Stimulated activated CD4-positive, alpha-beta T cell treated with anti-CD3 and anti-CD28 coated beads, Interleukin-1b, Interleukin-23, amount 100 ng/mL, for 4 hours (primary cell): ENCODE measurements at regions not wholly inside any gene's neighbourhood (a gene's known extent, or its start where the extent isn't known, plus 50 kb on each side); places are given as distances from the start of the nearest gene placed in this dataset.
"Not testable (repeated sequence)": the region's sequence is repeated elsewhere in the genome, so short reads cannot be mapped to it uniquely, and the experiment has no call there.

Source experiments
- DNase-seq, 2 donors: peaks; one replicate each; pipeline ENCODE4 v3.0.0-alpha.2; 2020; ENCODE audit warnings: low read depth in 2 of 2

DNA sequence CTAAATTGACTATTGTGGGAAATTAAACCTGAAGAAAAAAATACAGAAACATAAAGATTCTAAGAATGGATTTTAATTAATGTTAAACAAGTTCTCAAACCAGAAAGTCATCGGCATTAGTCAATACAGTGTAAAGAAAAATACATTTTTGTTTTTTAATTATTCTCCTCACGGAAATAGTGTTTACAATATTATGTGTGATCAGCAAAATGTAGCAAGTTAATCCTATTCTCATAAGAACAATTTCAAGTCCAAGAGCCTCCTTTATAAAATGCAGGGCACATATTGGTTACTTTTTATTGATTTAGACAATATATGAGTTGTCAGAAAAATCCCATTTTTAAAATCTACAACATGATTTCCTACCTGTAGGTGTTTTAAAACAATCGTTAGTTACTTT lies 158.0 kb upstream of the MGAT4C start:
- no peak for DNase-seq

DNA sequence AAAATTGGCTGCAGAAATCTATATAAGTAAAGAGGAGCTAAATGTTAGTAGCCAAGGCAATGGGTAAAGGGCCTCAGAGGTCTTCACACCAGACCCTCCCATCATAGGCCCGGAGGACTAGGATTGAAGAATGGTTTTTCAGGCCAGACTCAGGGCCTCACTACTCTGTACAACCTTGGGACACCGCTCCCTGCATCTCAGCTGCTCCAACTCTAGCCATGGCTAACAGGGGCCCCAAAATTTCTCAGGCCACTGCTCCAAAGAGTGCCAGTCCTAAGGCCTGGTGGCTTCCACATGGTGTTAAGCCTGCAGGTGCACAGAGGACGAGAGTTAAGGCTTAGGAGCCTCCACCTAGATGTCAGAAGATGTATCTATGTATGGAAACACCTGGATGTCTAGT lies 155.5 kb upstream of the MGAT4C start:
- DNase-seq = no peak

DNA sequence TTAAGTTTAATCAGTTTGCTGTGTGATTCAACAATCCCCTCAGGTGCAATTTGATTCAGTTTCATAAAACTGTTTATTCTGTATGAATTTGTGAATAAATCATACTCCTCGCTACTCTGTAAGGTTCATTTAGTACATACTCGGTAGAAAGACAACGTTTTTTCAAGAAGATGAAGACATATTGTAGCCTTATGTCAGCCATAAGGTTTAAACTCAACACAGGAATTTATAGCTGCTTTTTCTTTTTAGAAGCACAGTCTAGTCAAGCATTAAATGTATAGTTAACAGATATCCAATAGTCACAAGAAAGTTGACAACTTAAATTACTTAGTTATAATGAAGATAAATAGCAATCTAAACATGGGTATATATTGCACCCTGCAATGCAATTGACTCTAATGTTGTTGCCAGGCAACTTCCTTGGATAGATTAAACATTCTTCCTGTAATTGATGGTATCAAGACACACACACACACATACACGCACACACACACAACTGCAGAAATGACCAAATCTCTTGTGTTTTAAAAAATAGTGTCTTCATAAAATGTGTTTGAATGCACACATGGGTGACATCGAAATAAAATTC lies 151.5 kb upstream of the MGAT4C start:
- no peak for DNase-seq

DNA sequence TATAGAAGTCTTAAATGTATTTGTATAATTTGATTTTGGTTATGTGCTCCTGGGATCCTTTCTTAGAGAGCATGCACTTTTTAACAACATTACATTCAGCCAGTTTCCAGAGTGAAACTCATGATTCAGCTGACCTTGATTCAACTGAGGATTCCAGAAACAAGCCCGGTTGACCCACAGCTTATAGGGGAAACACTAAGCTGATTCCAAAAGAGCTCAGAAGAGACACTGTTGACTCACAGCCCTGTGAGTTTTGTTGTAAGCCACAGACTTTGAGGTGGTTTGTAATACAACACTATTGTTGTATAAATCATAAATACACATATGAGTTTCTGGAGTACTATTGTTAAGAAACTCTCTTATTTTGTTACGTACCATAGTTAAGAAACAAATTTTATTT lies 133.8 kb upstream of the MGAT4C start:
- DNase-seq = no peak

DNA sequence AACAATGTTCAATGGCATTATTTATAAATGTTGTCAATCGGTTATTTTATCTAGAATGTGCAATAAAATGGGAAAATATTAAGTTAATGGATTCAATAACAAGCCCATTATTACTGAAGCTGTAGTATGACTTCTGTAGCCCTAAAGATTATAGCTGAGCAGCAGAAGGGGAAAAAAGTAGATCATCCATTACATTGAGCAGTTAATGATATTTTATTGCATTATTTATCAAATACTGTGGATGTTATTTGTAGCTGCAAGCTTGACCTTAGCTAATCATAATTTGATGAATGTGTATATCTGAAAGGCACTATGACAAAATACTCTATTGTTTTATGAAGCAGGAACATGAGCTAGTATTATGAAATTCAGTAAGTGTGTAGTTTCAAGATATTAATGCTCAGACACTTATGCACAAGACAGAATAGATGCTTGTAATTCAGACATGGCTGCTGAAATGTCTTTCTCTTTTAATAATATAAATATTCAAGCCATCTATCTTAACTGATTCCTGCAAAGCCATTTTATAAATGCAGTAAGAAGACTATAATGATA lies 131.5 kb upstream of the MGAT4C start:
- DNase-seq = no peak

DNA sequence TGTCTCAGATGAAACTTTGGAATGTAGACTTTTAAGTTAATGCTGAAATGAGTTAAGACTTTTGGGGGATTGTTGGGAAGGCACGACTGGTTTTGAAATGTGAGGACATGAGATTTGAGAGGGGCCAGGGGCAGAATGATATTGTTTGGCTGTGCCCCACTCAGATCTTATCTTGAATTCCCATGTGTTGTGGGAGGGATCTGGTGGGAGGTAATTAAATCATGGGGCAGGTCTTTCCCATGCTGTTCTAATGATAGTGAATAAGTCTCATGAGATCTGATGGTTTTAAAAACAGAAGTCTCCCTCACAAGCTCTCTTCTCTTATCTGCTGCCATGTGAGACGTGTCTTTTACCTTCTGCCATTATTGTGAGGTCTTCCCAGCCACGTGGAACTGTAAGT lies 127.6 kb upstream of the MGAT4C start:
- not testable (repeated sequence) for DNase-seq

DNA sequence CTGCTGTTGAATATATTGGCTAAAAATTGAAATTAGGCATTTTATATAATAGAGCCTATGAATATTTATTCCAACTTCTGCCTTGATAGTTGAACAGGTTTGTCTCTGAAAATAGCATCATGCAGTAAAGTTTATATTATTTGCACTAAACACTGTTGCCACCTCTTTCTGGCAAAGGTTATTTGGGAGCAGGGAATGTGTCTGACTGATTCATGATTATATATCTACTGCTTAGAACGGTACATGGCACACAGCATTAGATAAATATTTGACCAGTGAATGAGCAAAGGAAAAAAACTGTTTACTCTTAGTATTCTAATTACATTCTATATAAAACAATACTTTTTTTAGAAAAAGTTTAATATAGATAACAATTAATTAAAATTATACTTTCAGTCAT lies 123.1 kb upstream of the MGAT4C start:
- no peak for DNase-seq

DNA sequence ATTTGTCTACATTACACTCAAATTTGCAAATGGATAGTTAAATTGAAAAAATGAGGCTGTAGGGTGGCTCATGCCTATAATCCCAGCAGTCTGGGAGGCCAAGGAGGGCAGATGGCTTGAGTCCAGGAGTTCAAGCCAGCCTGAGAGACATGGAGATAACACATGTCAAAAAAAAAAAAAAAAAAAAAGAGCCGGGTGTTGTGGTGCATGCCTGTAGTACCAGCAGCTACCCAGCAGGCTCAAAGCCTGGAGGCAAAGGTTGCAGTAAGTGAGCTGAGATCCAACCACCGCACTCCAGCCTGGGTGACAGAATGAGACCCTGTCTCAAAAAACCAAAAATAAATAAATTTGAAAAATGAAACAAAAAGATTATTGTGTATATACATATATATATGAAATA lies 119.9 kb upstream of the MGAT4C start:
- DNase-seq = no peak

DNA sequence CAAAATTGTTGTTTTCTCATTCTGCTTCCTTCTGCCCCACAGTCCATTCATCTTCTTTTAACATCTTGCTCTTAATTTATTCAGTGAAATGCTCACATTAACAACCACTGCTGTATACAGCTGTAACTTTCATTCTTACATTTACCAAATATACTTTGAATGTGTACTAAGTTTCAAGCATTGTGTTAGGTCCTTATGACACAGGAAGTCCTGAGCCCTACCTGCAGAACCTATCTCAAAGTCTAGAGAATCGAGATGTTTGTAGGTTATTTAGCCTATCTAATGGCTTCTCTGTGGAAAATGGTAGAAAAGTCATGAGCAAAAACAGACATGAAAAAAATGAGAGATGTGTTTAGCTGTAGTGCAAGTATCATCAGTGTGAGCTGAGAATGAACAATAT lies 117.6 kb upstream of the MGAT4C start:
- no peak for DNase-seq

DNA sequence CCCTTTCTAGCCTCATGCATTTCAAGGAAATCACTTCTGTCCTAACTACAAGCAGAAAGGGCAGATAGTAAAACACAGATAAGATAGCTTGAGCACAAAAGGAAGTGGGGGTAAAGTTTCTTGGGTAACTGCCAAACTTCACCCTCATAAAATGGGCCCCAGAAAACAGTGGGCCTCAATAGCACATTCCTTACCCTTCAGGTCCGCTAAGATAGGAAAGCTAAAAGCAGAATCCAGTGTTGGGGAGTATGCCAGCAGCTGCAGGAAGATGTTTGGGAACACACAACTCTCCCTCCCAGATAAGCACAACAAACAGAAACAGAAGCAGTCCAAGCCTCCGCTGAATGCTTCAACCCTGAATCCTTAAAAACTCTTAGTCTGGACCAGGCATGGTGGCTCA lies 110.9 kb upstream of the MGAT4C start:
- DNase-seq = no peak

DNA sequence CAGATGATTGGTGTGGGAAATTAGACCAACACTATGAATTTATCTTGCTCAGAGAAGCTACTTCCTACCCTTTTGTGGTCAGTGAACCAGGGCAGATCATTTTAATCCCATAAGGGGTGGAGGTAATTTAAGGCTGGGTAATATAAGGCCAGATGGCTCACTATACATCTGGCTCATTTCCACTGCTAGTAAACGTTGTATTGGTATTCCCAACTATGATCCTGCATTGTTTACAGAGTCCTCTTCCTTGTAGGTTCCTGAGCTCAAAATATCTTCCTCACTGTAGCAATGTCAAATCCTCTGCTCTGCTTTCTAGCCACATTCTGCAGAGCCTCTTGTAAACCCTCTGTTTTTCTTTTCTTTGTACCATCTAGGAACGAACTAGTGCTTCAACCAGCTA lies 93.0 kb upstream of the MGAT4C start:
- no peak for DNase-seq

DNA sequence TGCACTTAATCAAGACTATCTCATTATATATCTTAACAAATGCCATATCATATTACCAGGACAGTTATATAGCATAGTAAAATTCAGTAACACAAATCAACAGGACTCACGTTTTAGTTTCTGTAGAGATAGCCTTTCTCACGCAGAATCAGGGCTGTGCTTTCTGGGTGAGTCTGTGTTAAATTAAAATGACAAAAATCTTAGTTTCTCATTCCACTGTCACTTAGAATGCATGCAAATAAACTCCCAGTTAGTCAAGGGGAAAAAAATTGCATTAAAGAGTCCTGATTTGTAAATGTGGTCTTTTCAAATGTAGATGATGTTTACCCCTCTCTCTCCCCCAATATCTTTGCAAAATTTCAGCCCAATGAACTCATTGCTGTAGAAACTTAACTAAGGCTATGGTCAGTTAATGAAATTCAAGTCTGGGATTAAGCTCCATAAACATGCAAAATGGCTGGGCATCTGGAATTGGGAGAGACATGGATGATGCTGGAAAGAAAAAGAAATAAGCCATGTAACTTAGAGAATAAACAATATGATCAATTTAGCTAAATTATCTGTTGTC lies 77.8 kb upstream of the MGAT4C start:
- no peak for DNase-seq

DNA sequence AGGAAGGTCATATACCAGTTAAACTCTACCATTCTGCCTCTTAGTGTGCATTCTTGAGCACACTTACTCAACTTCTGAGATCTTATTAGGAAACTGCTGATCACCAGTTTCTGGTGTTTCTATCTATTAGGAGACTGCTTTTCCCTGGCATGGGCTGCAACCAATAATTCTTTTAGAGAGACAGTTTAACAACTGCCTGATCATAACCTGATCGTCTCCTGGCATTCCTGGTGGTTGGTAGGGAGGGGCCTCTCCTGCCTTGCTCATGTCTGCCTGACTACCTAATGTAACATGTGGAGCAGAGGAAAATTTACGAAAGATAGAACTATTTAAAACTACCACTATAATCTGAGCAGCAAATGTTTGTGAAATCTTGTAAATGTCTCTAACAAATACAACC lies 75.3 kb upstream of the MGAT4C start:
- no peak for DNase-seq

DNA sequence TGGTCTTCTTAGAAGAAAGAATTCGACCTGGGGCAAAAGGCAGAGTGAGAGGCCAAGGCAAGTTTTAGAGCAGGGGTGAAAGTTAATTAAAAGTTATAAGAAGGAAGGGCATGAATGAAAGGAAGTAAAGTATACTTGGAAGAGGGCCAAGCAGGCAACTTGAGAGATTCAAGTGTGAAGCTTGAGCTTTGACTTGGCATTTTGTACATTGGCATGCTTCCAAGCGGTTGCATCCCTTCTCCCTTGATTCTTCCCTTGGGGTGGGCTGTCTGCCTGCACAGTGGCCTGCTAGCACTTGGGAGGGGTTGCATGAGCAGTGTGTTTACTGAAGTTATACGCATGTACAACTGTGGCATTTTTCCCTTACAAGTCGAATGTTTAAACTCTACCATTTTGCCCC lies 74.8 kb upstream of the MGAT4C start:
- no peak for DNase-seq

DNA sequence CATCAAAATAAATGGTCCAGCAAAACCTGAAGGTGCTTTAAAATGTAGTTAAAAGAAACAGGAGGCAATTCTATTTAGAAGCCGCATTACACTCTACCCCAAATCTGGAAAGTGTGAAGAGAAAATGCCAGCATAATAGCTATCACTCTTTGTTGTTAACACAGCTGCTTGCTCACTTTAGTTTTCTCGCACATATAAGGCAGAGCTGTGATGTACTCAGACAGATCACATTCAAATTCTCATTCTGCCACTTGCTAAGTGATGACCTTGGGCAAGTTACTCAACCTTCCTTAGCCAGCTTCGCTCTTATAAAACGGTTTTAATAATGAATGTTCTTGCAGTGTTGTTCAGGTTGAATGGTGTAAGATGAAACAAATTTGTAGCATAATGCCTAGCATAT lies 56.0 kb upstream of the MGAT4C start:
- no peak for DNase-seq
